ENCODE measurements at regions not wholly inside any gene's neighbourhood (a gene's known extent, or its start where the extent isn't known, plus 50 kb on each side); places are given as distances from the start of the nearest gene placed in this dataset.

GRCh38 chr7:125358551-125359167 is 429.0 kb upstream of the POT1 start:
- H3K27me3 ChIP-seq = no peaks in the 10 kb centered on the region
- H3K27ac ChIP-seq = no peak overlapping the region
- H3K4me3 ChIP-seq = no peak overlapping the region
- TF ChIP-seq, protein P1, sequence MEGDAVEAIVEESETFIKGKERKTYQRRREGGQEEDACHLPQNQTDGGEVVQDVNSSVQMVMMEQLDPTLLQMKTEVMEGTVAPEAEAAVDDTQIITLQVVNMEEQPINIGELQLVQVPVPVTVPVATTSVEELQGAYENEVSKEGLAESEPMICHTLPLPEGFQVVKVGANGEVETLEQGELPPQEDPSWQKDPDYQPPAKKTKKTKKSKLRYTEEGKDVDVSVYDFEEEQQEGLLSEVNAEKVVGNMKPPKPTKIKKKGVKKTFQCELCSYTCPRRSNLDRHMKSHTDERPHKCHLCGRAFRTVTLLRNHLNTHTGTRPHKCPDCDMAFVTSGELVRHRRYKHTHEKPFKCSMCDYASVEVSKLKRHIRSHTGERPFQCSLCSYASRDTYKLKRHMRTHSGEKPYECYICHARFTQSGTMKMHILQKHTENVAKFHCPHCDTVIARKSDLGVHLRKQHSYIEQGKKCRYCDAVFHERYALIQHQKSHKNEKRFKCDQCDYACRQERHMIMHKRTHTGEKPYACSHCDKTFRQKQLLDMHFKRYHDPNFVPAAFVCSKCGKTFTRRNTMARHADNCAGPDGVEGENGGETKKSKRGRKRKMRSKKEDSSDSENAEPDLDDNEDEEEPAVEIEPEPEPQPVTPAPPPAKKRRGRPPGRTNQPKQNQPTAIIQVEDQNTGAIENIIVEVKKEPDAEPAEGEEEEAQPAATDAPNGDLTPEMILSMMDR (IDR thresholded peaks at IDR 0.05) = no peak
- no peak for DNase-seq (ENCODE audit: low spot score in 2 of 2)
- intact Hi-C loops (cut with DNase I) = no loop called here
- H3K4me1 ChIP-seq = no peaks in the 10 kb centered on the region
- no peaks in the 10 kb centered on the region for H3K36me3 ChIP-seq
- no peaks in the 10 kb centered on the region for H3K9me3 ChIP-seq

- no peaks in the 10 kb centered on the region for H3K27me3 ChIP-seq
- TF ChIP-seq, protein P1 (IDR thresholded peaks at IDR 0.05) = no peak
- H3K36me3 ChIP-seq = no peaks in the 10 kb centered on the region
- no peaks in the 10 kb centered on the region for H3K4me1 ChIP-seq
- DNase-seq (ENCODE audit: low spot score in 2 of 2) = no peak
- intact Hi-C loops (cut with DNase I) = no loop called here
- H3K27ac ChIP-seq = no peak overlapping the region
- no peaks in the 10 kb centered on the region for H3K9me3 ChIP-seq
- no peak overlapping the region for H3K4me3 ChIP-seq
Measured at GRCh38 chr7:125357676-125358455, 428.2 kb upstream of the POT1 start.

- no peaks in the 10 kb centered on the region for H3K4me1 ChIP-seq
- no peak overlapping the region for H3K27ac ChIP-seq
- H3K4me3 ChIP-seq = no peak overlapping the region
- H3K9me3 ChIP-seq = no peaks in the 10 kb centered on the region
- H3K27me3 ChIP-seq = no peaks in the 10 kb centered on the region
- intact Hi-C loops (cut with DNase I) = no loop called here
- TF ChIP-seq, protein P1 (IDR thresholded peaks at IDR 0.05) = no peak
- no peak for DNase-seq (ENCODE audit: low spot score in 2 of 2)
- H3K36me3 ChIP-seq = no peaks in the 10 kb centered on the region
Measured at GRCh38 chr7:125355899-125356298, 426.3 kb upstream of the POT1 start.

DNA sequence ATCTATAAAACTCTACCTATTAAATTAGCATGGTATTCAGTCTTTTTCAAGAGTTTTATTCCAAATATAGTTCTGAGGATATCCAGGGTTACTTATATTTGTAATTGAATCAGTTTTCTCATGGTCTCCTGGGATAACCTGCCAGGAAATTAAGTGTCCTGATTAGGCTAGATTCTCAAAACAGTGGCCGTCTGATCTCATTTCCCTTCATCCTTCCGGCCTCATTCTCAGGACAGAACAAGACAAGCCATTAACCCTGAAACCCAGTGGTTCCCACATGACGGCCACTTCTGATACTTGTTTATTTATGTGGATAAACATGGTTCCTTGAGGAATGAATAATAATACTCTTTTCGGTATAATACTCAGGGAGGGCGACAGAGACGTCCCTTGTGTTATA is 417.6 kb upstream of the POT1 start:
- TF ChIP-seq, protein P1 (IDR thresholded peaks at IDR 0.05) = no peak
- Histone ChIP-seq H3K36me3 (no peaks in the 10 kb centered on the region), H3K4me1 (no peaks in the 10 kb centered on the region), H3K27me3 (no peaks in the 10 kb centered on the region), H3K4me3 (no peak overlapping the region), H3K9me3 (no peaks in the 10 kb centered on the region), H3K27ac (no peak overlapping the region)
- no peak for DNase-seq (ENCODE audit: low spot score in 2 of 2)
- intact Hi-C loops (cut with DNase I) = no loop called here

DNA sequence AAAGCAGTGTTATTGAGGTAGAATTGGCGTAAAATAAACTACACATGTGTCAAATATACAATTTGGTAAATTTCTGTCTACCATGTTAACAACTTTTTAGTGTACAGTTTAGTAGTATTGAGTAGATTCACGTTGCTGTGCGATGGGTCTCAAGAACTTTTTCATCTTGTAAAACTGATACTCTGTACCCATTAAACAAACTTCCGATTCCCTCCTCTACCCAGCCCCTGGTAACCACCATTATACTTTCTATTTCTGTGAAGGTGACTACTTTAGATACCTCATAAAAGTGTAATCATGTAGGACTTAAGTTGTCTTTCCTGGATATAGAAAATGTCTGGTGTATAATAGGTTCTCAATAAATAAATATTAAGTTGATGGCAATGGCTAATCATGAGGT is 408.5 kb upstream of the POT1 start:
- TF ChIP-seq, protein P1 (IDR thresholded peaks at IDR 0.05) = no peak
- Histone ChIP-seq H3K4me1 (no peaks in the 10 kb centered on the region), H3K27ac (no peak overlapping the region), H3K4me3 (no peak overlapping the region), H3K27me3 (no peaks in the 10 kb centered on the region), H3K9me3 (no peaks in the 10 kb centered on the region), H3K36me3 (no peaks in the 10 kb centered on the region)
- no peak for DNase-seq (ENCODE audit: low spot score in 2 of 2)
- intact Hi-C loops (cut with DNase I) = no loop called here
